ENCODE measurements at regions not wholly inside any gene's neighbourhood (a gene's known extent, or its start where the extent isn't known, plus 50 kb on each side); places are given as distances from the start of the nearest gene placed in this dataset.

GRCh38 chr22:49412236-49412635, 415.4 kb downstream of the BRD1 start:
- no peaks in the 10 kb centered on the region for H3K4me1 ChIP-seq (ENCODE audit: insufficient read depth, low read length)
- no peaks in the 10 kb centered on the region for H3K9me3 ChIP-seq (ENCODE audit: low read length)
- H3K27me3 ChIP-seq (ENCODE audit: control insufficient read depth in 1 of 2, insufficient read depth in 2 of 2, low read length in 2 of 2) = no peaks in the 10 kb centered on the region
- no peaks in the 10 kb centered on the region for H3K36me3 ChIP-seq (ENCODE audit: insufficient read depth, low read length)
- H3K27ac ChIP-seq (ENCODE audit: low read depth, low read length) = no peak overlapping the region
- no peak overlapping the region for H3K9ac ChIP-seq (ENCODE audit: low read length)
- no peak overlapping the region for H3K4me3 ChIP-seq (ENCODE audit: low read depth in 1 of 2, low read length in 2 of 2)

- Histone ChIP-seq H3K4me1 (ENCODE audit: insufficient read depth, low read length) (no peaks in the 10 kb centered on the region), H3K27me3 (ENCODE audit: control insufficient read depth in 1 of 2, insufficient read depth in 2 of 2, low read length in 2 of 2) (peaks cover 0 to 5% of the 10 kb centered on the region in 2 donors), H3K9ac (ENCODE audit: low read length) (no peak overlapping the region)
Observed at GRCh38 chr22:49411236-49411635, 416.4 kb downstream of the BRD1 start.

GRCh38 chr22:49408102-49408836, 419.4 kb downstream of the BRD1 start:
- Histone ChIP-seq H3K9me3 (ENCODE audit: low read length) (no peaks in the 10 kb centered on the region), H3K27me3 (ENCODE audit: control insufficient read depth in 1 of 2, insufficient read depth in 2 of 2, low read length in 2 of 2) (peaks cover 0 to 5% of the 10 kb centered on the region in 2 donors), H3K9ac (ENCODE audit: low read length) (no peak overlapping the region), H3K36me3 (ENCODE audit: insufficient read depth, low read length) (no peaks in the 10 kb centered on the region), H3K4me3 (ENCODE audit: low read depth in 1 of 2, low read length in 2 of 2) (no peak overlapping the region), H3K4me1 (ENCODE audit: insufficient read depth, low read length) (no peaks in the 10 kb centered on the region), H3K27ac (ENCODE audit: low read depth, low read length) (no peak overlapping the region)

More at GRCh38 chr22:49411236-49411635, 416.4 kb downstream of the BRD1 start:
- H3K36me3 ChIP-seq (ENCODE audit: insufficient read depth, low read length) = no peaks in the 10 kb centered on the region
- H3K27ac ChIP-seq (ENCODE audit: low read depth, low read length) = no peak overlapping the region
- H3K4me3 ChIP-seq (ENCODE audit: low read depth in 1 of 2, low read length in 2 of 2) = no peak overlapping the region
- H3K9me3 ChIP-seq (ENCODE audit: low read length) = no peaks in the 10 kb centered on the region

GRCh38 chr22:49406879-49407587, 420.6 kb downstream of the BRD1 start:
- Histone ChIP-seq H3K4me1 (ENCODE audit: insufficient read depth, low read length) (no peaks in the 10 kb centered on the region), H3K27ac (ENCODE audit: low read depth, low read length) (no peak overlapping the region), H3K9me3 (ENCODE audit: low read length) (no peaks in the 10 kb centered on the region), H3K4me3 (ENCODE audit: low read depth in 1 of 2, low read length in 2 of 2) (no peak overlapping the region), H3K36me3 (ENCODE audit: insufficient read depth, low read length) (no peaks in the 10 kb centered on the region), H3K9ac (ENCODE audit: low read length) (no peak overlapping the region), H3K27me3 (ENCODE audit: control insufficient read depth in 1 of 2, insufficient read depth in 2 of 2, low read length in 2 of 2) (peaks cover 0 to 5% of the 10 kb centered on the region in 2 donors)

- Histone ChIP-seq H3K27ac (ENCODE audit: low read depth, low read length) (no peak overlapping the region), H3K36me3 (ENCODE audit: insufficient read depth, low read length) (no peaks in the 10 kb centered on the region), H3K9me3 (ENCODE audit: low read length) (no peaks in the 10 kb centered on the region), H3K4me1 (ENCODE audit: insufficient read depth, low read length) (no peaks in the 10 kb centered on the region), H3K27me3 (ENCODE audit: control insufficient read depth in 1 of 2, insufficient read depth in 2 of 2, low read length in 2 of 2) (peaks cover 0 to 5% of the 10 kb centered on the region in 2 donors), H3K4me3 (ENCODE audit: low read depth in 1 of 2, low read length in 2 of 2) (no peak overlapping the region), H3K9ac (ENCODE audit: low read length) (no peak overlapping the region)
Observed at GRCh38 chr22:49406047-49406650, 421.5 kb downstream of the BRD1 start.

GRCh38 chr22:49405590-49405989, 422.1 kb downstream of the BRD1 start:
- H3K9me3 ChIP-seq (ENCODE audit: low read length) = no peaks in the 10 kb centered on the region
- H3K4me1 ChIP-seq (ENCODE audit: insufficient read depth, low read length) = no peaks in the 10 kb centered on the region
- H3K4me3 ChIP-seq (ENCODE audit: low read depth in 1 of 2, low read length in 2 of 2) = no peak overlapping the region
- H3K36me3 ChIP-seq (ENCODE audit: insufficient read depth, low read length) = no peaks in the 10 kb centered on the region
- no peak overlapping the region for H3K27ac ChIP-seq (ENCODE audit: low read depth, low read length)
- no peak overlapping the region for H3K9ac ChIP-seq (ENCODE audit: low read length)
- H3K27me3 ChIP-seq (ENCODE audit: control insufficient read depth in 1 of 2, insufficient read depth in 2 of 2, low read length in 2 of 2) = peaks cover 0 to 5% of the 10 kb centered on the region in 2 donors

GRCh38 chr22:49404576-49405241, 423.0 kb downstream of the BRD1 start:
- H3K36me3 ChIP-seq (ENCODE audit: insufficient read depth, low read length) = no peaks in the 10 kb centered on the region
- H3K4me3 ChIP-seq (ENCODE audit: low read depth in 1 of 2, low read length in 2 of 2) = no peak overlapping the region
- H3K9me3 ChIP-seq (ENCODE audit: low read length) = no peaks in the 10 kb centered on the region
- no peaks in the 10 kb centered on the region for H3K4me1 ChIP-seq (ENCODE audit: insufficient read depth, low read length)
- H3K27me3 ChIP-seq (ENCODE audit: control insufficient read depth in 1 of 2, insufficient read depth in 2 of 2, low read length in 2 of 2) = peaks cover 0 to 5% of the 10 kb centered on the region in 2 donors
- no peak overlapping the region for H3K27ac ChIP-seq (ENCODE audit: low read depth, low read length)
- no peak overlapping the region for H3K9ac ChIP-seq (ENCODE audit: low read length)

- Histone ChIP-seq H3K27me3 (ENCODE audit: control insufficient read depth in 1 of 2, insufficient read depth in 2 of 2, low read length in 2 of 2) (peaks cover 0 to 5% of the 10 kb centered on the region in 2 donors), H3K36me3 (ENCODE audit: insufficient read depth, low read length) (no peaks in the 10 kb centered on the region), H3K9me3 (ENCODE audit: low read length) (no peaks in the 10 kb centered on the region), H3K4me1 (ENCODE audit: insufficient read depth, low read length) (no peaks in the 10 kb centered on the region), H3K4me3 (ENCODE audit: low read depth in 1 of 2, low read length in 2 of 2) (no peak overlapping the region), H3K9ac (ENCODE audit: low read length) (no peak overlapping the region), H3K27ac (ENCODE audit: low read depth, low read length) (no peak overlapping the region)
Observed at GRCh38 chr22:49404020-49404419, 423.7 kb downstream of the BRD1 start.

GRCh38 chr22:49403102-49403501, 424.6 kb downstream of the BRD1 start:
- Histone ChIP-seq H3K27me3 (ENCODE audit: control insufficient read depth in 1 of 2, insufficient read depth in 2 of 2, low read length in 2 of 2) (peaks cover 0 to 5% of the 10 kb centered on the region in 2 donors), H3K9ac (ENCODE audit: low read length) (no peak overlapping the region), H3K36me3 (ENCODE audit: insufficient read depth, low read length) (no peaks in the 10 kb centered on the region), H3K9me3 (ENCODE audit: low read length) (no peaks in the 10 kb centered on the region), H3K4me1 (ENCODE audit: insufficient read depth, low read length) (no peaks in the 10 kb centered on the region), H3K4me3 (ENCODE audit: low read depth in 1 of 2, low read length in 2 of 2) (no peak overlapping the region), H3K27ac (ENCODE audit: low read depth, low read length) (no peak overlapping the region)

- H3K27ac ChIP-seq (ENCODE audit: low read depth, low read length) = no peak overlapping the region
- H3K4me1 ChIP-seq (ENCODE audit: insufficient read depth, low read length) = no peaks in the 10 kb centered on the region
- no peak overlapping the region for H3K4me3 ChIP-seq (ENCODE audit: low read depth in 1 of 2, low read length in 2 of 2)
- H3K27me3 ChIP-seq (ENCODE audit: control insufficient read depth in 1 of 2, insufficient read depth in 2 of 2, low read length in 2 of 2) = peaks cover 0 to 5% of the 10 kb centered on the region in 2 donors
- H3K9ac ChIP-seq (ENCODE audit: low read length) = no peak overlapping the region
- no peaks in the 10 kb centered on the region for H3K9me3 ChIP-seq (ENCODE audit: low read length)
- no peaks in the 10 kb centered on the region for H3K36me3 ChIP-seq (ENCODE audit: insufficient read depth, low read length)
Observed at GRCh38 chr22:49402169-49402568, 425.5 kb downstream of the BRD1 start.

- H3K9me3 ChIP-seq (ENCODE audit: low read length) = no peaks in the 10 kb centered on the region
- H3K27ac ChIP-seq (ENCODE audit: low read depth, low read length) = no peak overlapping the region
- H3K9ac ChIP-seq (ENCODE audit: low read length) = no peak overlapping the region
- no peaks in the 10 kb centered on the region for H3K4me1 ChIP-seq (ENCODE audit: insufficient read depth, low read length)
- no peak overlapping the region for H3K4me3 ChIP-seq (ENCODE audit: low read depth in 1 of 2, low read length in 2 of 2)
- no peaks in the 10 kb centered on the region for H3K27me3 ChIP-seq (ENCODE audit: control insufficient read depth in 1 of 2, insufficient read depth in 2 of 2, low read length in 2 of 2)
- H3K36me3 ChIP-seq (ENCODE audit: insufficient read depth, low read length) = no peaks in the 10 kb centered on the region
Observed at GRCh38 chr22:49400941-49401598, 426.6 kb downstream of the BRD1 start.
